AG09319 (cell line): ENCODE measurements at regions not wholly inside any gene's neighbourhood (a gene's known extent, or its start where the extent isn't known, plus 50 kb on each side); places are given as distances from the start of the nearest gene placed in this dataset.

Experiments used
- DNase-seq: peaks from one replicate; pipeline ENCODE4 v3.0.0-alpha.2; 2010; ENCODE audit warnings: low read depth; ENCODE audit errors: extremely low read depth
- TF ChIP-seq, protein P1 (sequence below): IDR thresholded peaks from 2 replicates; pipeline ENCODE4 v1.5.1; 2011; ENCODE audit warnings: low read depth, mild to moderate bottlenecking, inconsistent platforms, low read length, moderate library complexity

DNA sequence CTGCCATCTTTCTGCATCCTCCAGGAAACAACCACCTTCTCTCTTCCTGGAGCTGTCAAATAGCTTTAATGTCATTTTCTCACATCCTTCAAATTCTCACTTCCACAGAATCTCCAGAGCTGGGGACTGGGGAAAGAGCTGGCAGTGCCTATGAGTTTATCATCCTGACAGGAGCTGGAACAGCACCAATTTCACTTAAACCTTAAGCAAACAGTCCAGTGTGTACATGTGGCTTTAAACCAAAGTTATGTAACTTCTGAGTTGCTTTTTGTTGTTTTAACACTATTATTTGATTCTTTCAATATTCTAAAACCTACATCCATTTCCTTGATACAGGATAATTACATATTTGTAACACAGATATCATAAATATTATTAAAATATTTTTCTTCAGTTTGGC, 331.5 kb upstream of the ARGLU1 start:
- TF ChIP-seq, protein P1, sequence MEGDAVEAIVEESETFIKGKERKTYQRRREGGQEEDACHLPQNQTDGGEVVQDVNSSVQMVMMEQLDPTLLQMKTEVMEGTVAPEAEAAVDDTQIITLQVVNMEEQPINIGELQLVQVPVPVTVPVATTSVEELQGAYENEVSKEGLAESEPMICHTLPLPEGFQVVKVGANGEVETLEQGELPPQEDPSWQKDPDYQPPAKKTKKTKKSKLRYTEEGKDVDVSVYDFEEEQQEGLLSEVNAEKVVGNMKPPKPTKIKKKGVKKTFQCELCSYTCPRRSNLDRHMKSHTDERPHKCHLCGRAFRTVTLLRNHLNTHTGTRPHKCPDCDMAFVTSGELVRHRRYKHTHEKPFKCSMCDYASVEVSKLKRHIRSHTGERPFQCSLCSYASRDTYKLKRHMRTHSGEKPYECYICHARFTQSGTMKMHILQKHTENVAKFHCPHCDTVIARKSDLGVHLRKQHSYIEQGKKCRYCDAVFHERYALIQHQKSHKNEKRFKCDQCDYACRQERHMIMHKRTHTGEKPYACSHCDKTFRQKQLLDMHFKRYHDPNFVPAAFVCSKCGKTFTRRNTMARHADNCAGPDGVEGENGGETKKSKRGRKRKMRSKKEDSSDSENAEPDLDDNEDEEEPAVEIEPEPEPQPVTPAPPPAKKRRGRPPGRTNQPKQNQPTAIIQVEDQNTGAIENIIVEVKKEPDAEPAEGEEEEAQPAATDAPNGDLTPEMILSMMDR: no peak
- no peak for DNase-seq

DNA sequence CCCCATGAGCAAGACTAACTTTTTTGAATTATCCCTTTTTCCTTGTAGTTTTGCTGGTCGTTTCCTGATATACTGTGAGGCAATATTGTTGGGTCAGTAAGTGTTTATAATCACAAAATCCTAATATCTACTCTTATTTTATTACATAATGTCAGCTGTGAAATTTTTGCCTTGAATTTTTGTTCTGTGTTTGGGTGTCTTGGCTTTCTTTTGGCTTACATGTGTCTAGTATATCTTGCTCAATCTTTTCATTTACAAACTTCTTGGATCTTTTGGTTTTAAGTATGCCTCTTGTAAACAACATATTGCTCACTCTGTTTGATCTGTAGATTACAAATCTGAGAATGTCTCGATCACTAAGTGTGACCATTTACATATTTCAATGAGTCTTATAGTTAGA, 330.3 kb upstream of the ARGLU1 start:
- TF ChIP-seq, protein P1: no peak
- DNase-seq: no peak

DNA sequence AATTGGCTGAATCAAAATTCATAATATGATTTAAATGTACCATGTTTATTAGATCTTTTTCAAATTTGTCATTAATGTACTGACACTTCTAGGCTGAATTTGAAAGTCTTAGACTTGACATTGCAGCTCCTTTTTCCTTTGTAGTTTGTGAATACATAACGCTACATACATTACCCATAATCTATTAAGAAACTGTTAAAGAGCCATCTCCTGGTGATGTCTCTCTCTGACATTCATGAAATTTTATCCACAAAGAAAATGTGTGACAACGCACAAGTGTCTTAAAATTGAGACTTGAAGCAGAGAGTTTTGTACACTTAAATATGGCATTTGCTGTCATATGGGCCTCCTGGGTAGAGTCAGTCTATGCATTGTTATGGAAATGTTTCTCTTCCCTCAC, 320.2 kb upstream of the ARGLU1 start:
- no peak for DNase-seq
- TF ChIP-seq, protein P1: no peak

DNA sequence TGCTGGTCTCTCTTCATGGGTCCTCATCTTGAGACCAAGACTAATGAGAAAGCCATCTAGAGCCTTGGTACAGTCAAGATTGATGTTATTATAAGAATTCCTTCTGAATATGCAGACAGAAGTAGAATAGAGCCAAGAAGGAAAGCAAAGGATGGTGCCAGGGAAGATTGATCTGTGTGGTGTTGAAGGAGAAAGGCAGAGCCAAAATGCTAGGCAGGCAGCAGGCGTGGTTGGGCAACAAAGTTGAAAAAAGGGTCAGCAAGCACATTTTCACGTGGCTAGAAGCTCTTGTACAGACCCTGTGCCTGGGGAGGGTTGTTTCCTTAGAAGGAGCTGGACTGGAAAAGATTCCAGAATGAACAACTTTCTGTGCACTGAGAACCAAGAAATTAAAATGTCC, 319.7 kb upstream of the ARGLU1 start:
- TF ChIP-seq, protein P1: no peak
- DNase-seq: no peak

DNA sequence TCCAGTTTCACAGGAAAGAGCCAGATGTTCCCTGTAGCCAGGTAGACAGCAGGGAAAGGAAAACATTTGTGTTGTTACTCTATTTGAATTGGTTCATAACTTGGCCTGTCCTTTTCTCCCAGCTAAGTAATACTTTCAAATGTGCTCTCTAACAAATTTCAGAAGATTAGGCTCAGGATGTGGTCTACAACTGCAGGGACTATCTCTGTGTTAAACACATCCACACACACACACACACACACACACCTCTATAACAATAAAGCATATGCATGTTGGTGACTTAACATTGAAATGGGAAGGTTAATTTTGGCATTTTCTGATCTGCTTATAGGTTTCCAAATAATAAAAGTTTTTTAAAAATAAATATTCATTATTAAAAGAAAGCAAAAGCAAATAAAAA, 316.0 kb upstream of the ARGLU1 start:
- TF ChIP-seq, protein P1: no peak
- DNase-seq: no peak

DNA sequence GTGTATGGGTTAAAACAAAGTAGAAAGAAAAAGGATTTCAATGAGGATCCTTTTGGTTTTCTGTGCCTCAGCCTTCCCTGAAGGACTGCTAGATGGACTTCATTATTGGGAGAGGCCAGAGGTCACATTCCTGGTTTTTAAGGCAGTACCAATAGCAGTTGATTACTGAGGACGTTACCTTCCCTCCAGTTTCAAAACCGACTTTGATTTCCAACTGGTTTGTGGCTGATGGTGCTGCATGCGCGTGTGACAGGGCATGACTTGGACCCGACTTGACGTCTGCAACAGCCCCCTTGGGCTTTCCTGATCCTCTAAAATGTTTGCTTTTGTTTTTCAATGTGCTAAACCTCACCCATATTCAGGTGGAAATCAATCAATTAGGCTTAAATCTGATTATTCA, 314.3 kb upstream of the ARGLU1 start:
- TF ChIP-seq, protein P1: no peak
- no peak for DNase-seq

DNA sequence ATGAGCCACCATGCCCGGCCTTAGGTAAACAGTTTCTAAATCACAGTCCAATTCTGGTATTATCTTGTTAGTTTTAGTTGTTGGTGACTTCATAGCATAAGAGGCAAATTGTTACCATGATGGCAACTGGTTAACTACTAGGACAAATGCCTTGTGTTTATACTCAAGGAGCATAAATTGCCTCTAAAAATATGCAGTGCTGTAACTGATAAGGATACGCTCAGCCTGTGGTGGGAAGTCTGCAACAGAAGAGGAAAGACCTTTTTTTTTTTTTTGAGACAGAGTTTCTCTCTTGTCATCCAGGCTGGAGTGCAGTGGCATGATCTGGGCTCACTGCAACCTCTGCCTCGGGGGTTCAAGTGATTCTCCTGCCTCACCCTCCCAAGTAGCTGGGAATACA, 311.9 kb upstream of the ARGLU1 start:
- DNase-seq: no peak
- TF ChIP-seq, protein P1: no peak
